Smooth muscle cell (in vitro differentiated cells): ENCODE measurements at regions not wholly inside any gene's neighbourhood (a gene's known extent, or its start where the extent isn't known, plus 50 kb on each side); places are given as distances from the start of the nearest gene placed in this dataset.

ENCODE experiments used
- DNase-seq: peaks from one replicate; lab custom pipeline; 2025; ENCODE audit not compliant: unreplicated experiment; lab: John Stamatoyannopoulos, UW
- H2AFZ ChIP-seq: fragments of 200-600 bp; sonication (generic); 2 replicates; pipeline ENCODE4 v1.6.0; 2016; ENCODE audit warnings: antibody characterized with exemption, low read depth, mild to moderate bottlenecking
- H3F3A ChIP-seq: fragments of 200-600 bp; sonication (generic); 2 replicates; pipeline ENCODE4 v1.6.0; 2017; ENCODE audit warnings: antibody characterized with exemption, low read depth
- H3K27ac ChIP-seq: fragments of 200-600 bp; sonication (generic); 2 replicates; pipeline ENCODE4 v1.5.1; 2016; ENCODE audit warnings: low read depth, mild to moderate bottlenecking
- H3K27me3 ChIP-seq: fragments of 200-600 bp; sonication (generic); 2 replicates; pipeline ENCODE4 v1.6.1; 2016; ENCODE audit warnings: low read depth, mild to moderate bottlenecking
- H3K36me3 ChIP-seq: fragments of 200-600 bp; sonication (generic); 2 replicates; pipeline ENCODE4 v1.5.1; 2016; ENCODE audit warnings: low read depth
- H3K4me1 ChIP-seq: fragments of 200-600 bp; sonication (generic); 2 replicates; pipeline ENCODE4 v1.5.1; 2016; ENCODE audit warnings: low read depth
- H3K4me2 ChIP-seq: fragments of 200-600 bp; sonication (generic); 2 replicates; pipeline ENCODE4 v1.6.0; 2016; ENCODE audit warnings: mild to moderate bottlenecking
- H3K4me3 ChIP-seq: fragments of 200-600 bp; sonication (generic); 2 replicates; pipeline ENCODE4 v1.5.1; 2016; ENCODE audit warnings: mild to moderate bottlenecking
- H3K79me2 ChIP-seq: fragments of 200-600 bp; sonication (generic); 2 replicates; pipeline ENCODE4 v1.6.0; 2016; ENCODE audit warnings: low read depth, mild to moderate bottlenecking
- H3K9ac ChIP-seq: fragments of 200-600 bp; sonication (generic); 2 replicates; pipeline ENCODE4 v1.6.0; 2016; ENCODE audit warnings: low read depth
- H3K9me3 ChIP-seq: fragments of 200-600 bp; sonication (generic); replicated peaks from 2 replicates; pipeline ENCODE4 v1.5.1; 2016; ENCODE audit warnings: low read depth
- H4K20me1 ChIP-seq: fragments of 200-600 bp; sonication (generic); 2 replicates; pipeline ENCODE4 v1.6.0; 2016; ENCODE audit warnings: low read depth
- WGBS: methylation state at CpG from one replicate; pipeline ENCODE4 v1.1.7; 2016; ENCODE audit warnings: low lambda C conversion rate; 5-methylcytosine and 5-hydroxymethylcytosine counted together
- TF ChIP-seq, protein P1 (sequence below): fragments of 200-600 bp; sonication (generic); IDR thresholded peaks from 2 replicates; pipeline ENCODE4 v1.5.1; 2017; ENCODE audit warnings: borderline replicate concordance, mild to moderate bottlenecking, antibody characterized with exemption; ENCODE audit not compliant: insufficient read depth, poor library complexity, severe bottlenecking

DNA sequence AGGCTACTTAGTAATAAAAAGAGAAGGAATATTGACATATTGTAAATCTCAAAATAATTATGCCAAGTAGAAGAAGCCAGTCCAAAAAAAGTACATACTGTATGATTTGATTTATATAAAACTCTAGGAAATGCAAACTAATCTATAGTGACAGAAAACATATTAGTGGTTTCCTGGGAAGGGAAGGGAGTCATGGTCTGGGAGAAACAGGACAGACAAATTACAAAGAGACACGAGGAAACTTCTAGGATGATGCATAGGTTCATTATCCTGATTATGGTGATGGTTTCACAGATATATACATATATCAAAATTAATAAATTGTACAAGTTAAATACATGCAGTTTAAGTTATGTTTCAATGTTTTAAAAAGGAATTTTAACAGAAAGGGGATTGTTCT, 81.0 kb upstream of the GOLGA8B start:
- H2AFZ ChIP-seq: no peak overlapping the region
- H3K4me1 ChIP-seq: no peaks in the 10 kb centered on the region
- WGBS: 39% methylated on average over 1 of the region's 1 CpG
- no peak overlapping the region for H3K27ac ChIP-seq
- H4K20me1 ChIP-seq: no peaks in the 10 kb centered on the region
- no peaks in the 10 kb centered on the region for H3K9me3 ChIP-seq
- no peaks in the 10 kb centered on the region for H3F3A ChIP-seq
- H3K4me2 ChIP-seq: no peak overlapping the region
- H3K9ac ChIP-seq: no peak overlapping the region
- no peak for DNase-seq
- no peak overlapping the region for H3K4me3 ChIP-seq
- TF ChIP-seq, protein P1, sequence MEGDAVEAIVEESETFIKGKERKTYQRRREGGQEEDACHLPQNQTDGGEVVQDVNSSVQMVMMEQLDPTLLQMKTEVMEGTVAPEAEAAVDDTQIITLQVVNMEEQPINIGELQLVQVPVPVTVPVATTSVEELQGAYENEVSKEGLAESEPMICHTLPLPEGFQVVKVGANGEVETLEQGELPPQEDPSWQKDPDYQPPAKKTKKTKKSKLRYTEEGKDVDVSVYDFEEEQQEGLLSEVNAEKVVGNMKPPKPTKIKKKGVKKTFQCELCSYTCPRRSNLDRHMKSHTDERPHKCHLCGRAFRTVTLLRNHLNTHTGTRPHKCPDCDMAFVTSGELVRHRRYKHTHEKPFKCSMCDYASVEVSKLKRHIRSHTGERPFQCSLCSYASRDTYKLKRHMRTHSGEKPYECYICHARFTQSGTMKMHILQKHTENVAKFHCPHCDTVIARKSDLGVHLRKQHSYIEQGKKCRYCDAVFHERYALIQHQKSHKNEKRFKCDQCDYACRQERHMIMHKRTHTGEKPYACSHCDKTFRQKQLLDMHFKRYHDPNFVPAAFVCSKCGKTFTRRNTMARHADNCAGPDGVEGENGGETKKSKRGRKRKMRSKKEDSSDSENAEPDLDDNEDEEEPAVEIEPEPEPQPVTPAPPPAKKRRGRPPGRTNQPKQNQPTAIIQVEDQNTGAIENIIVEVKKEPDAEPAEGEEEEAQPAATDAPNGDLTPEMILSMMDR: no peak
- H3K79me2 ChIP-seq: no peaks in the 10 kb centered on the region
- H3K36me3 ChIP-seq: no peaks in the 10 kb centered on the region
- peaks cover 21% of the 10 kb centered on the region for H3K27me3 ChIP-seq

DNA sequence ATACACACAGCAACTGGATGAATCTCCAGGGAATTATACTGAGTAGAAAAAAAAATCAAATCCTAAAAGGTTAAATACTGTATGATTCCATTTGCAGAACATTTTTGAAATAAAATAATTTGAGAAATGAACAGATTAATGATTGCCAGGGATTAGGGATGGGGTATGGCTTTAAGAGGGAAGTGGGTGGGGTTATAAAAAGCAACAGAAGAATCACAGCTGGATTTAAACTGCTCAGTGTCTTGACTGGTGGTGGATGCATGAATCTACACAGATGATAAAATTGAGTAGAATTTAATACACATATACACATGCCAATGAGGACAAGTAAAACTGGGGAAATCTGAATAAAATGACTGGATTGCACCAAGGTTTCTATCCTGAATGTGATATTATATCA, 79.7 kb upstream of the GOLGA8B start:
- no peak for DNase-seq
- TF ChIP-seq, protein P1: no peak
- H3K36me3 ChIP-seq: no peaks in the 10 kb centered on the region
- H2AFZ ChIP-seq: no peak overlapping the region
- no peaks in the 10 kb centered on the region for H3F3A ChIP-seq
- H3K9ac ChIP-seq: no peak overlapping the region
- no peak overlapping the region for H3K4me3 ChIP-seq
- no peaks in the 10 kb centered on the region for H3K79me2 ChIP-seq
- H3K27ac ChIP-seq: no peak overlapping the region
- H4K20me1 ChIP-seq: no peaks in the 10 kb centered on the region
- no peaks in the 10 kb centered on the region for H3K4me1 ChIP-seq
- no peaks in the 10 kb centered on the region for H3K9me3 ChIP-seq
- H3K4me2 ChIP-seq: no peak overlapping the region
- peaks cover 12% of the 10 kb centered on the region for H3K27me3 ChIP-seq

DNA sequence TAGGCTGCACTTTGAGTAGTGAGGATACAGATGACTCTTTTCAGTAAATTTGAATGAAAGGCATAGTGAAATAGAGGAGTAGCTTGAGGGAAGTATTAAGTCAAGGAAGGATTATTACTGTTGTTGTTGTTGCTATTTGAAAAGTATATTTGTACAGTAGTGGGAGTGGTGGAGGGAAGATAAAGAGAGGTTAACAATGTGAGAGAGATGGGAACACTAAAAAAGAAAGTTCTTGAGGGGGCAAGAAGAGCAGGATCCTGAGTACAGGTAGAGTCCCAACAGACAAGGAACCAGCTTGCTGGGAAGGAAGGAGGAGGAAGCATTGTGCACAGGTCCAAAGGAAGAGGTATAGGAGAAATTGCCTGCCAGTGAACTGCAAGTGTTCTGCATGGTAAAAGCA, 75.6 kb upstream of the GOLGA8B start:
- Histone ChIP-seq H3K9ac (no peak overlapping the region), H3K4me3 (no peak overlapping the region), H4K20me1 (no peaks in the 10 kb centered on the region), H3K27me3 (no peaks in the 10 kb centered on the region), H2AFZ (no peak overlapping the region), H3K36me3 (no peaks in the 10 kb centered on the region), H3K4me1 (no peaks in the 10 kb centered on the region), H3F3A (no peaks in the 10 kb centered on the region), H3K9me3 (no peaks in the 10 kb centered on the region), H3K4me2 (no peak overlapping the region), H3K27ac (no peak overlapping the region), H3K79me2 (no peaks in the 10 kb centered on the region)
- DNase-seq: no peak
- TF ChIP-seq, protein P1: no peak

DNA sequence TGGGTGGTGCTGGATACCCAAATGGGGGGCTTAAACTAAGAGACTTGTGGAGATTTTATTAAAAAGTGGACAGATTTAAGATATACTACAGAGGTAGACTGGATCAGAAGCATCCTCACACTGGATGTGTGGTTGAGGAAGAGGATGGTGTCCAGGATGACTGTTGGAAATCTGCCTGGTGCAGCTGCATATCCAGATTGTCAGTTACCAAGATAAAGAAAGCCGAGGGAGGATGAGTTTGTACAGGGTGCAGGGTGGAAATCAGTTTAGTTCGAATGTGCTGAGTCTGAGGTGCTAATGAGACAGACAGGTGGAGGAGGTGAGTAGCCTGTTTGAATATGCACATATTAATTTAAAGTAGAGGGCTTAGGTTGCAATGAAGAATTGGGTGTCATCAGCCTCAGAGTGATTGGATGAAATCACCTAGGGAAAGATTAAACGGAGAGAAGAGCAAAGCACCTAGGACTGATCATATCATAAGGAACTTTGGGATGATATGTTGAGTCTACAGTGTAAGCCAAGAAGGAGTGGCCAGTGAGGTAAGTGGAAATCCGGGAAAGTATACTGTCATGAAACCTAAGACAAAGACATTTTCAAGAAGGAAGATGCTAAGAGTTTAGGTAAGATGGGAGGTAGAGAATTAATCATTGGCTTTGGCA, 74.1 kb upstream of the GOLGA8B start:
- TF ChIP-seq, protein P1: no peak
- Histone ChIP-seq H3K4me1 (no peaks in the 10 kb centered on the region), H3K9ac (no peak overlapping the region), H3F3A (no peaks in the 10 kb centered on the region), H3K9me3 (no peaks in the 10 kb centered on the region), H3K4me2 (no peak overlapping the region), H3K27me3 (no peaks in the 10 kb centered on the region), H3K36me3 (no peaks in the 10 kb centered on the region), H4K20me1 (no peaks in the 10 kb centered on the region), H3K27ac (no peak overlapping the region), H3K79me2 (no peaks in the 10 kb centered on the region), H3K4me3 (no peak overlapping the region), H2AFZ (no peak overlapping the region)
- 66% methylated on average over 4 of the region's 4 CpGs for WGBS
- DNase-seq: no peak
